H9 (cell line): ENCODE measurements at regions not wholly inside any gene's neighbourhood (a gene's known extent, or its start where the extent isn't known, plus 50 kb on each side); places are given as distances from the start of the nearest gene placed in this dataset.

Experiments used
- DNase-seq: peaks from one replicate; pipeline ENCODE4 v3.0.0-alpha.2; 2017
- H2AFZ ChIP-seq: one replicate; pipeline ENCODE4 v1.6.1; 2013; ENCODE audit warnings: mild to moderate bottlenecking, low read length, control low read depth, moderate library complexity
- H2AK5ac ChIP-seq: 2 replicates; pipeline ENCODE4 v1.6.1; 2013; ENCODE audit warnings: low read length, control low read depth, mixed read lengths; ENCODE audit not compliant: insufficient read length
- H2BK120ac ChIP-seq: one replicate; pipeline ENCODE4 v1.6.1; 2013; ENCODE audit warnings: low read depth, mild to moderate bottlenecking, low read length, control low read depth, inconsistent platforms; ENCODE audit not compliant: poor library complexity, severe bottlenecking
- H2BK12ac ChIP-seq: 2 replicates; pipeline ENCODE4 v1.6.1; 2013; ENCODE audit warnings: low read length, control low read depth, mixed read lengths, low read depth; ENCODE audit not compliant: insufficient read length
- H2BK15ac ChIP-seq: 2 replicates; pipeline ENCODE4 v1.6.1; 2013; ENCODE audit warnings: low read depth, low read length, control low read depth
- H2BK20ac ChIP-seq: one replicate; pipeline ENCODE4 v1.6.1; 2013; ENCODE audit warnings: low read depth, mild to moderate bottlenecking, low read length, control low read depth, inconsistent platforms; ENCODE audit not compliant: poor library complexity, severe bottlenecking
- H2BK5ac ChIP-seq: 2 replicates; pipeline ENCODE4 v1.6.1; 2013; ENCODE audit warnings: low read length, control low read depth, mixed read lengths; ENCODE audit not compliant: insufficient read length
- H3K14ac ChIP-seq: 2 replicates; pipeline ENCODE4 v1.6.1; 2013; ENCODE audit warnings: low read length, control low read depth; ENCODE audit not compliant: insufficient read depth
- H3K18ac ChIP-seq: 2 replicates; pipeline ENCODE4 v1.6.1; 2013; ENCODE audit warnings: low read depth, mild to moderate bottlenecking, mixed read lengths, low read length, control low read depth; ENCODE audit not compliant: insufficient read length
- H3K23ac ChIP-seq: 2 replicates; pipeline ENCODE4 v1.6.1; 2013; ENCODE audit warnings: low read length, control low read depth, mixed read lengths, low read depth; ENCODE audit not compliant: insufficient read length
- H3K23me2 ChIP-seq: 2 replicates; pipeline ENCODE4 v1.6.1; 2013; ENCODE audit warnings: low read depth, mild to moderate bottlenecking, mixed read lengths, low read length, control low read depth; ENCODE audit not compliant: insufficient read length, poor library complexity, severe bottlenecking
- H3K27ac ChIP-seq: 2 replicates; pipeline ENCODE4 v1.5.1; 2013; ENCODE audit warnings: low read length, control low read depth, mixed read lengths, low read depth; ENCODE audit not compliant: insufficient read length
- H3K27me3 ChIP-seq: 2 replicates; pipeline ENCODE4 v1.6.1; 2013; ENCODE audit warnings: low read length, control low read depth, inconsistent platforms; ENCODE audit not compliant: insufficient read depth
- H3K4ac ChIP-seq: 2 replicates; pipeline ENCODE4 v1.6.1; 2013; ENCODE audit warnings: low read depth, mild to moderate bottlenecking, control low read depth, inconsistent platforms, low read length, moderate library complexity
- H3K4me1 ChIP-seq: 2 replicates; pipeline ENCODE4 v1.6.1; 2013; ENCODE audit warnings: low read length, control low read depth, inconsistent platforms; ENCODE audit not compliant: insufficient read depth
- H3K4me2 ChIP-seq: 2 replicates; pipeline ENCODE4 v1.6.1; 2013; ENCODE audit warnings: low read length, control low read depth, mixed read lengths; ENCODE audit not compliant: insufficient read length, insufficient read depth
- H3K56ac ChIP-seq: 2 replicates; pipeline ENCODE4 v1.6.1; 2013; ENCODE audit warnings: low read depth, mild to moderate bottlenecking, mixed read lengths, low read length, control low read depth; ENCODE audit not compliant: insufficient read length
- H3K79me1 ChIP-seq: 2 replicates; pipeline ENCODE4 v1.6.1; 2013; ENCODE audit warnings: low read depth, mild to moderate bottlenecking, moderate library complexity, low read length, control low read depth, inconsistent platforms; ENCODE audit not compliant: insufficient read depth, poor library complexity, severe bottlenecking
- H3K79me2 ChIP-seq: 2 replicates; pipeline ENCODE4 v1.6.1; 2013; ENCODE audit warnings: low read length, control low read depth, inconsistent platforms; ENCODE audit not compliant: insufficient read depth
- H3K9ac ChIP-seq: 2 replicates; pipeline ENCODE4 v1.6.1; 2013; ENCODE audit warnings: low read length, control low read depth, mixed read lengths; ENCODE audit not compliant: insufficient read length; ENCODE audit errors: extremely low read depth
- H3K9me3 ChIP-seq: one replicate; pipeline ENCODE4 v1.6.1; 2013; ENCODE audit warnings: low read depth, low read length, inconsistent platforms; ENCODE audit not compliant: control insufficient read depth
- H3T11ph ChIP-seq: one replicate; pipeline ENCODE4 v1.6.1; 2013; ENCODE audit warnings: mild to moderate bottlenecking, low read length, control low read depth, inconsistent platforms
- H4K20me1 ChIP-seq: one replicate; pipeline ENCODE4 v1.6.1; 2013; ENCODE audit not compliant: control insufficient read depth, insufficient read length, insufficient read depth
- H4K5ac ChIP-seq: 2 replicates; pipeline ENCODE4 v1.6.1; 2013; ENCODE audit warnings: low read depth, mild to moderate bottlenecking, mixed read lengths, low read length, control low read depth; ENCODE audit not compliant: insufficient read length
- H4K8ac ChIP-seq: replicated peaks from 2 replicates; pipeline ENCODE4 v1.6.1; 2013; ENCODE audit warnings: low read length, control low read depth, mixed read lengths, low read depth; ENCODE audit not compliant: insufficient read length
- H4K91ac ChIP-seq: 2 replicates; pipeline ENCODE4 v1.6.1; 2013; ENCODE audit warnings: low read depth, mild to moderate bottlenecking, moderate library complexity, mixed read lengths, low read length, control low read depth; ENCODE audit not compliant: insufficient read length
- H3K27ac Mint-ChIP-seq, 3 experiments: 2 replicates in 2 of 3; 3 replicates in 1 of 3; pipeline ENCODE4 v1.8.0; 2020 to 2021; ENCODE audit warnings: mixed read lengths in 3 of 3, mild to moderate bottlenecking in 1 of 3, moderate library complexity in 1 of 3
- H3K27me3 Mint-ChIP-seq: 2 replicates; pipeline ENCODE4 v1.8.0; 2021; ENCODE audit warnings: low read depth, mild to moderate bottlenecking, moderate library complexity, mixed read lengths
- H3K36me3 Mint-ChIP-seq, 3 experiments: 2 replicates in 2 of 3; 3 replicates in 1 of 3; pipeline ENCODE4 v1.8.0; 2020 to 2021; ENCODE audit warnings: low read depth in 3 of 3, mixed read lengths in 3 of 3; ENCODE audit not compliant: insufficient read depth in 1 of 3
- H3K4me1 Mint-ChIP-seq, 2 experiments: 2 replicates each; pipeline ENCODE4 v1.8.0; 2020; ENCODE audit warnings: mixed read lengths in 2 of 2
- H3K4me3 Mint-ChIP-seq, 2 experiments: 2 replicates in 1 of 2; 3 replicates in 1 of 2; pipeline ENCODE4 v1.8.0; 2020 to 2021; ENCODE audit warnings: mild to moderate bottlenecking in 2 of 2, mixed read lengths in 2 of 2, moderate library complexity in 1 of 2
- H3K9me3 Mint-ChIP-seq, 2 experiments: 2 replicates in 1 of 2; 3 replicates in 1 of 2; pipeline ENCODE4 v1.8.0; 2020; ENCODE audit warnings: mild to moderate bottlenecking in 2 of 2, mixed read lengths in 2 of 2, moderate library complexity in 1 of 2
- CTCF ChIP-seq: fragments of 200-600 bp; sonication (generic); conservative IDR thresholded peaks from 3 replicates; pipeline ENCODE4 v1.8.0; 2021; ENCODE audit warnings: antibody characterized with exemption, mild to moderate bottlenecking
- WGBS: extraction: QIAGEN DNeasy Blood & Tissue Kit; methylation state at CpG from one replicate; pipeline ENCODE4 v1.1.7; 2013; ENCODE audit warnings: missing lambda C conversion rate, low lambda C conversion rate, mixed read lengths; ENCODE audit not compliant: insufficient read length; ENCODE audit errors: extremely low coverage; 5-methylcytosine and 5-hydroxymethylcytosine counted together

GRCh38 chr20:39280875-39281274 is 318.7 kb downstream of the DHX35 start:
- no peaks in the 10 kb centered on the region for H3K79me1 ChIP-seq
- H3K9me3 ChIP-seq = no peaks in the 10 kb centered on the region
- H3K18ac ChIP-seq = no peak overlapping the region
- no peak overlapping the region for H3K56ac ChIP-seq
- H4K91ac ChIP-seq = no peak overlapping the region
- Mint-ChIP-seq H3K27me3 (peaks cover 14% of the 10 kb centered on the region), H3K36me3 (peaks cover 0 to 6% (median 4%) of the 10 kb centered on the region in 3 experiments; a peak in 5 of 7 replicates), H3K4me1 (peaks cover 62 to 63% of the 10 kb centered on the region in 2 experiments), H3K27ac (no peak overlapping the region), H3K4me3 (no peak overlapping the region), H3K9me3 (peaks cover 6 to 8% of the 10 kb centered on the region in 2 experiments)
- H3T11ph ChIP-seq = no peak overlapping the region
- no CpG with 5 or more reads among the region's 3 CpGs for WGBS
- H2BK20ac ChIP-seq = no peak overlapping the region
- no peak overlapping the region for H2BK120ac ChIP-seq
- H4K5ac ChIP-seq = no peak overlapping the region
- H3K79me2 ChIP-seq = no peaks in the 10 kb centered on the region
- no peak overlapping the region for H3K4ac ChIP-seq
- H3K23me2 ChIP-seq = no peaks in the 10 kb centered on the region
- no peak overlapping the region for H2BK5ac ChIP-seq
- no peak for TF ChIP-seq CTCF
- no peak overlapping the region for H3K27ac ChIP-seq
- no peak for DNase-seq
- H2BK12ac ChIP-seq = no peak overlapping the region
- no peak overlapping the region for H4K8ac ChIP-seq
- no peak overlapping the region for H3K4me2 ChIP-seq
- H3K9ac ChIP-seq = no peak overlapping the region
- H3K14ac ChIP-seq = no peak overlapping the region
- H2BK15ac ChIP-seq = no peak overlapping the region
- H3K23ac ChIP-seq = no peak overlapping the region
- H2AFZ ChIP-seq = no peak overlapping the region
- H3K4me1 ChIP-seq = peaks cover 16% of the 10 kb centered on the region
- no peaks in the 10 kb centered on the region; the same call in 1 of the 2 replicates for H3K27me3 ChIP-seq
- H4K20me1 ChIP-seq = no peaks in the 10 kb centered on the region
- no peak overlapping the region for H2AK5ac ChIP-seq
